Panc1 (cell line): ENCODE measurements at regions not wholly inside any gene's neighbourhood (a gene's known extent, or its start where the extent isn't known, plus 50 kb on each side); places are given as distances from the start of the nearest gene placed in this dataset.

ENCODE experiments used
- ATAC-seq: fragments of 200-7000 bp; cut with Tn5 transposase; 2 replicates; pipeline ENCODE4 v1.9.1; 2020; ENCODE audit warnings: mild to moderate bottlenecking, moderate library complexity
- BruUV-seq: library from RNA; stranded (reverse); fragments of 400-500 nt; replicated peaks from 2 replicates; lab custom pipeline; 2021; lab: Mats Ljungman, UMichigan
- CTCF ChIA-PET: fragments of 300-600 bp; sonication (Branson Sonifier 250); formaldehyde crosslinking; loops from one replicate; lab custom pipeline; 2022; ENCODE audit warnings: antibody characterized with exemption; lab: Charles Lee
- POLR2A ChIA-PET: fragments of 300-600 bp; sonication (Branson Sonifier 250); formaldehyde crosslinking; loops from one replicate; lab custom pipeline; 2022; ENCODE audit warnings: antibody characterized with exemption; lab: Charles Lee
- DNase-seq: peaks from one replicate; pipeline ENCODE4 v3.0.0-alpha.2; 2010; ENCODE audit warnings: low read depth, low spot score
- H3K27ac ChIP-seq: 2 replicates; pipeline ENCODE4 v1.5.1; 2011; ENCODE audit warnings: mild to moderate bottlenecking, low read length, inconsistent platforms
- H3K27me3 ChIP-seq: fragments of 200-500 bp; sonication (Bioruptor generic); 2 replicates; pipeline ENCODE4 v1.6.0; 2014; ENCODE audit warnings: low read length, inconsistent platforms; ENCODE audit not compliant: control insufficient read depth, insufficient read depth
- H3K36me3 ChIP-seq: fragments of 200-500 bp; sonication (Bioruptor generic); 2 replicates; pipeline ENCODE4 v1.5.1; 2014; ENCODE audit warnings: inconsistent platforms, mild to moderate bottlenecking, low read length, moderate library complexity; ENCODE audit not compliant: control insufficient read depth, insufficient read depth
- H3K4me1 ChIP-seq: 2 replicates; pipeline ENCODE4 v1.5.1; 2011; ENCODE audit warnings: inconsistent platforms, mild to moderate bottlenecking, low read length, moderate library complexity; ENCODE audit not compliant: control insufficient read depth, insufficient read depth
- H3K4me3 ChIP-seq, 2 experiments: 2 replicates each; pipeline ENCODE4 v1.5.1; 2011 to 2012; ENCODE audit warnings: low read depth in 2 of 2, low read length in 2 of 2, mild to moderate bottlenecking in 2 of 2, inconsistent platforms in 1 of 2, moderate library complexity in 1 of 2
- H3K9me3 ChIP-seq: fragments of 200-500 bp; sonication (Bioruptor generic); 2 replicates; pipeline ENCODE4 v1.5.1; 2014; ENCODE audit warnings: low read depth, mild to moderate bottlenecking, inconsistent platforms, low read length, moderate library complexity; ENCODE audit not compliant: control insufficient read depth, insufficient read depth
- POLR2AphosphoS5 ChIP-seq: IDR thresholded peaks from 2 replicates; pipeline ENCODE4 v1.6.1; 2012; ENCODE audit warnings: mild to moderate bottlenecking, low read depth, low read length, moderate library complexity
- SIN3A ChIP-seq: IDR thresholded peaks from 2 replicates; pipeline ENCODE4 v1.6.1; 2012; ENCODE audit warnings: low read depth, mild to moderate bottlenecking, low read length, moderate library complexity, borderline replicate concordance; ENCODE audit not compliant: insufficient read depth
- TCF7L2 ChIP-seq: IDR thresholded peaks from 2 replicates; pipeline ENCODE4 v1.6.1; 2011; ENCODE audit warnings: mild to moderate bottlenecking, low read depth, low read length, inconsistent platforms
- in situ Hi-C: cut with HindIII; loops from 2 replicates; pipeline ENCODE4 v1.10.0; 2016; ENCODE audit warnings: low sequenced_read_pairs, low pct_unique_long_range_greater_than_20kb
- intact Hi-C: fragments of 100-400 bp; cut with micrococcal nuclease; formaldehyde crosslinking; loops from one replicate; pipeline ENCODE4 v1.10.0; 2022; ENCODE audit not compliant: unreplicated experiment
- TF ChIP-seq, protein P1 (sequence below): fragments of 450-650 bp; IDR thresholded peaks from 2 replicates; pipeline ENCODE4 v1.5.1; 2017; ENCODE audit warnings: mild to moderate bottlenecking
- TF ChIP-seq, protein P2 (sequence below), 2 experiments: IDR thresholded peaks; 2 replicates each; pipeline ENCODE4 v1.6.1; 2011 to 2012; ENCODE audit warnings: low read depth in 2 of 2, control low read depth in 1 of 2, low read length in 1 of 2, mild to moderate bottlenecking in 1 of 2, moderate library complexity in 1 of 2; ENCODE audit not compliant: insufficient read depth in 1 of 2

- H3K36me3 ChIP-seq: no peaks in the 10 kb centered on the region
- no peak overlapping the region for H3K4me3 ChIP-seq
- H3K27me3 ChIP-seq: no peaks in the 10 kb centered on the region; the same call in 1 of the 2 replicates
- BruUV-seq: no TSS peak
- intact Hi-C loops: no loop called here
- no peaks in the 10 kb centered on the region for H3K9me3 ChIP-seq
- no peak overlapping the region for H3K27ac ChIP-seq
- DNase-seq: no peak
- TF ChIP-seq TCF7L2 (no peak), SIN3A (no peak), POLR2AphosphoS5 (no peak)
- TF ChIP-seq, protein P1, sequence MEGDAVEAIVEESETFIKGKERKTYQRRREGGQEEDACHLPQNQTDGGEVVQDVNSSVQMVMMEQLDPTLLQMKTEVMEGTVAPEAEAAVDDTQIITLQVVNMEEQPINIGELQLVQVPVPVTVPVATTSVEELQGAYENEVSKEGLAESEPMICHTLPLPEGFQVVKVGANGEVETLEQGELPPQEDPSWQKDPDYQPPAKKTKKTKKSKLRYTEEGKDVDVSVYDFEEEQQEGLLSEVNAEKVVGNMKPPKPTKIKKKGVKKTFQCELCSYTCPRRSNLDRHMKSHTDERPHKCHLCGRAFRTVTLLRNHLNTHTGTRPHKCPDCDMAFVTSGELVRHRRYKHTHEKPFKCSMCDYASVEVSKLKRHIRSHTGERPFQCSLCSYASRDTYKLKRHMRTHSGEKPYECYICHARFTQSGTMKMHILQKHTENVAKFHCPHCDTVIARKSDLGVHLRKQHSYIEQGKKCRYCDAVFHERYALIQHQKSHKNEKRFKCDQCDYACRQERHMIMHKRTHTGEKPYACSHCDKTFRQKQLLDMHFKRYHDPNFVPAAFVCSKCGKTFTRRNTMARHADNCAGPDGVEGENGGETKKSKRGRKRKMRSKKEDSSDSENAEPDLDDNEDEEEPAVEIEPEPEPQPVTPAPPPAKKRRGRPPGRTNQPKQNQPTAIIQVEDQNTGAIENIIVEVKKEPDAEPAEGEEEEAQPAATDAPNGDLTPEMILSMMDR: no peak
- TF ChIP-seq, protein P2, sequence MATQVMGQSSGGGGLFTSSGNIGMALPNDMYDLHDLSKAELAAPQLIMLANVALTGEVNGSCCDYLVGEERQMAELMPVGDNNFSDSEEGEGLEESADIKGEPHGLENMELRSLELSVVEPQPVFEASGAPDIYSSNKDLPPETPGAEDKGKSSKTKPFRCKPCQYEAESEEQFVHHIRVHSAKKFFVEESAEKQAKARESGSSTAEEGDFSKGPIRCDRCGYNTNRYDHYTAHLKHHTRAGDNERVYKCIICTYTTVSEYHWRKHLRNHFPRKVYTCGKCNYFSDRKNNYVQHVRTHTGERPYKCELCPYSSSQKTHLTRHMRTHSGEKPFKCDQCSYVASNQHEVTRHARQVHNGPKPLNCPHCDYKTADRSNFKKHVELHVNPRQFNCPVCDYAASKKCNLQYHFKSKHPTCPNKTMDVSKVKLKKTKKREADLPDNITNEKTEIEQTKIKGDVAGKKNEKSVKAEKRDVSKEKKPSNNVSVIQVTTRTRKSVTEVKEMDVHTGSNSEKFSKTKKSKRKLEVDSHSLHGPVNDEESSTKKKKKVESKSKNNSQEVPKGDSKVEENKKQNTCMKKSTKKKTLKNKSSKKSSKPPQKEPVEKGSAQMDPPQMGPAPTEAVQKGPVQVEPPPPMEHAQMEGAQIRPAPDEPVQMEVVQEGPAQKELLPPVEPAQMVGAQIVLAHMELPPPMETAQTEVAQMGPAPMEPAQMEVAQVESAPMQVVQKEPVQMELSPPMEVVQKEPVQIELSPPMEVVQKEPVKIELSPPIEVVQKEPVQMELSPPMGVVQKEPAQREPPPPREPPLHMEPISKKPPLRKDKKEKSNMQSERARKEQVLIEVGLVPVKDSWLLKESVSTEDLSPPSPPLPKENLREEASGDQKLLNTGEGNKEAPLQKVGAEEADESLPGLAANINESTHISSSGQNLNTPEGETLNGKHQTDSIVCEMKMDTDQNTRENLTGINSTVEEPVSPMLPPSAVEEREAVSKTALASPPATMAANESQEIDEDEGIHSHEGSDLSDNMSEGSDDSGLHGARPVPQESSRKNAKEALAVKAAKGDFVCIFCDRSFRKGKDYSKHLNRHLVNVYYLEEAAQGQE (IDR thresholded peaks at IDR 0.05; ENCODE audit: insufficient read depth in 1 of 2, low read depth in 2 of 2, low read length in 1 of 2): no peak
- in situ Hi-C loops: no loop called here
- POLR2A ChIA-PET: no interaction called here
- CTCF ChIA-PET: no interaction called here
- no peak for ATAC-seq
- no peaks in the 10 kb centered on the region; the same call in 1 of the 2 replicates for H3K4me1 ChIP-seq
These were observed 401.9 kb downstream of the QKI start for GRCh38 chr6:163816441-163816840.

- H3K27me3 ChIP-seq: no peaks in the 10 kb centered on the region; the same call in 1 of the 2 replicates
- POLR2A ChIA-PET: no interaction called here
- no peaks in the 10 kb centered on the region for H3K9me3 ChIP-seq
- intact Hi-C loops: no loop called here
- no peak for ATAC-seq
- no TSS peak for BruUV-seq
- TF ChIP-seq TCF7L2 (no peak), POLR2AphosphoS5 (no peak), SIN3A (no peak)
- TF ChIP-seq, protein P2 (IDR thresholded peaks at IDR 0.05; ENCODE audit: insufficient read depth in 1 of 2, low read depth in 2 of 2, low read length in 1 of 2): no peak
- CTCF ChIA-PET: no interaction called here
- in situ Hi-C loops: no loop called here
- H3K36me3 ChIP-seq: no peaks in the 10 kb centered on the region
- H3K4me1 ChIP-seq: no peaks in the 10 kb centered on the region; the same call in 1 of the 2 replicates
- no peak overlapping the region for H3K4me3 ChIP-seq
- DNase-seq: no peak
- no peak overlapping the region for H3K27ac ChIP-seq
These were observed 401.3 kb downstream of the QKI start for GRCh38 chr6:163815796-163816195.
